Panc1 (cell line): ENCODE measurements at regions not wholly inside any gene's neighbourhood (a gene's known extent, or its start where the extent isn't known, plus 50 kb on each side); places are given as distances from the start of the nearest gene placed in this dataset.
"Not testable (repeated sequence)": the region's sequence is repeated elsewhere in the genome, so short reads cannot be mapped to it uniquely, and the experiment has no call there.

ENCODE experiments used
- ATAC-seq: fragments of 200-7000 bp; cut with Tn5 transposase; 2 replicates; pipeline ENCODE4 v1.9.1; 2020; ENCODE audit warnings: mild to moderate bottlenecking, moderate library complexity
- BruUV-seq: library from RNA; stranded (reverse); fragments of 400-500 nt; replicated peaks from 2 replicates; lab custom pipeline; 2021; lab: Mats Ljungman, UMichigan
- CTCF ChIA-PET: fragments of 300-600 bp; sonication (Branson Sonifier 250); formaldehyde crosslinking; loops from one replicate; lab custom pipeline; 2022; ENCODE audit warnings: antibody characterized with exemption; lab: Charles Lee
- POLR2A ChIA-PET: fragments of 300-600 bp; sonication (Branson Sonifier 250); formaldehyde crosslinking; loops from one replicate; lab custom pipeline; 2022; ENCODE audit warnings: antibody characterized with exemption; lab: Charles Lee
- DNase-seq: peaks from one replicate; pipeline ENCODE4 v3.0.0-alpha.2; 2010; ENCODE audit warnings: low read depth, low spot score
- H3K27ac ChIP-seq: 2 replicates; pipeline ENCODE4 v1.5.1; 2011; ENCODE audit warnings: mild to moderate bottlenecking, low read length, inconsistent platforms
- H3K27me3 ChIP-seq: fragments of 200-500 bp; sonication (Bioruptor generic); 2 replicates; pipeline ENCODE4 v1.6.0; 2014; ENCODE audit warnings: low read length, inconsistent platforms; ENCODE audit not compliant: control insufficient read depth, insufficient read depth
- H3K36me3 ChIP-seq: fragments of 200-500 bp; sonication (Bioruptor generic); 2 replicates; pipeline ENCODE4 v1.5.1; 2014; ENCODE audit warnings: inconsistent platforms, mild to moderate bottlenecking, low read length, moderate library complexity; ENCODE audit not compliant: control insufficient read depth, insufficient read depth
- H3K4me1 ChIP-seq: 2 replicates; pipeline ENCODE4 v1.5.1; 2011; ENCODE audit warnings: inconsistent platforms, mild to moderate bottlenecking, low read length, moderate library complexity; ENCODE audit not compliant: control insufficient read depth, insufficient read depth
- H3K4me3 ChIP-seq, 2 experiments: 2 replicates each; pipeline ENCODE4 v1.5.1; 2011 to 2012; ENCODE audit warnings: low read depth in 2 of 2, low read length in 2 of 2, mild to moderate bottlenecking in 2 of 2, inconsistent platforms in 1 of 2, moderate library complexity in 1 of 2
- H3K9me3 ChIP-seq: fragments of 200-500 bp; sonication (Bioruptor generic); 2 replicates; pipeline ENCODE4 v1.5.1; 2014; ENCODE audit warnings: low read depth, mild to moderate bottlenecking, inconsistent platforms, low read length, moderate library complexity; ENCODE audit not compliant: control insufficient read depth, insufficient read depth
- POLR2AphosphoS5 ChIP-seq: IDR thresholded peaks from 2 replicates; pipeline ENCODE4 v1.6.1; 2012; ENCODE audit warnings: mild to moderate bottlenecking, low read depth, low read length, moderate library complexity
- SIN3A ChIP-seq: IDR thresholded peaks from 2 replicates; pipeline ENCODE4 v1.6.1; 2012; ENCODE audit warnings: low read depth, mild to moderate bottlenecking, low read length, moderate library complexity, borderline replicate concordance; ENCODE audit not compliant: insufficient read depth
- TCF7L2 ChIP-seq: IDR thresholded peaks from 2 replicates; pipeline ENCODE4 v1.6.1; 2011; ENCODE audit warnings: mild to moderate bottlenecking, low read depth, low read length, inconsistent platforms
- in situ Hi-C: cut with HindIII; loops from 2 replicates; pipeline ENCODE4 v1.10.0; 2016; ENCODE audit warnings: low sequenced_read_pairs, low pct_unique_long_range_greater_than_20kb
- intact Hi-C: fragments of 100-400 bp; cut with micrococcal nuclease; formaldehyde crosslinking; loops from one replicate; pipeline ENCODE4 v1.10.0; 2022; ENCODE audit not compliant: unreplicated experiment
- TF ChIP-seq, protein P1 (sequence below): fragments of 450-650 bp; IDR thresholded peaks from 2 replicates; pipeline ENCODE4 v1.5.1; 2017; ENCODE audit warnings: mild to moderate bottlenecking
- TF ChIP-seq, protein P2 (sequence below), 2 experiments: IDR thresholded peaks; 2 replicates each; pipeline ENCODE4 v1.6.1; 2011 to 2012; ENCODE audit warnings: low read depth in 2 of 2, control low read depth in 1 of 2, low read length in 1 of 2, mild to moderate bottlenecking in 1 of 2, moderate library complexity in 1 of 2; ENCODE audit not compliant: insufficient read depth in 1 of 2

DNA sequence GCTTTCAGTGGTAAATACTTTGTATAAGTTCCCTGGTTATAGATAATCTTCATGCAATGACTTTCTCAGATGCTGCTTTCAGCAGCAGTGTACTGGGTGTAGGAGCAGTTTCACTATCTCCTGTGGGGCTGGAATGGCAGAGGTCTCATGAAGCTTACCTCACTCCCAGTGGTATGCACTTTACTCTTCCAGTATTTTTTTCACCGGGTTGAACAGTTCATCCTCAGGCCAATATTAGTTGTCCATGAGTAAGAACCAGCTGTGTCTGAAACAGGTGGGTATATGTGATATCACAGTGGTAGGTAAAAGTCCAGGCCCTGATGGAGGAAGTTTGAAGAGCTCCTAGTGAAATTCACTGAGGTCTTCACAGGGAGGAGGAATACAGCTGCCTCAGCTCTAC, 351.5 kb upstream of the EMCN start:
- Histone ChIP-seq H3K4me3 (no peak overlapping the region), H3K9me3 (no peaks in the 10 kb centered on the region), H3K27me3 (no peaks in the 10 kb centered on the region), H3K27ac (no peak overlapping the region), H3K4me1 (no peaks in the 10 kb centered on the region), H3K36me3 (no peaks in the 10 kb centered on the region)
- no peak for ATAC-seq
- no peak for DNase-seq
- CTCF ChIA-PET, result no interaction called here
- POLR2A ChIA-PET, result no interaction called here
- intact Hi-C loops, result no loop called here
- in situ Hi-C loops, result no loop called here
- no peak for TF ChIP-seq TCF7L2
- TF ChIP-seq, protein P1, sequence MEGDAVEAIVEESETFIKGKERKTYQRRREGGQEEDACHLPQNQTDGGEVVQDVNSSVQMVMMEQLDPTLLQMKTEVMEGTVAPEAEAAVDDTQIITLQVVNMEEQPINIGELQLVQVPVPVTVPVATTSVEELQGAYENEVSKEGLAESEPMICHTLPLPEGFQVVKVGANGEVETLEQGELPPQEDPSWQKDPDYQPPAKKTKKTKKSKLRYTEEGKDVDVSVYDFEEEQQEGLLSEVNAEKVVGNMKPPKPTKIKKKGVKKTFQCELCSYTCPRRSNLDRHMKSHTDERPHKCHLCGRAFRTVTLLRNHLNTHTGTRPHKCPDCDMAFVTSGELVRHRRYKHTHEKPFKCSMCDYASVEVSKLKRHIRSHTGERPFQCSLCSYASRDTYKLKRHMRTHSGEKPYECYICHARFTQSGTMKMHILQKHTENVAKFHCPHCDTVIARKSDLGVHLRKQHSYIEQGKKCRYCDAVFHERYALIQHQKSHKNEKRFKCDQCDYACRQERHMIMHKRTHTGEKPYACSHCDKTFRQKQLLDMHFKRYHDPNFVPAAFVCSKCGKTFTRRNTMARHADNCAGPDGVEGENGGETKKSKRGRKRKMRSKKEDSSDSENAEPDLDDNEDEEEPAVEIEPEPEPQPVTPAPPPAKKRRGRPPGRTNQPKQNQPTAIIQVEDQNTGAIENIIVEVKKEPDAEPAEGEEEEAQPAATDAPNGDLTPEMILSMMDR, result no peak
- TF ChIP-seq SIN3A, result no peak
- TF ChIP-seq, protein P2, sequence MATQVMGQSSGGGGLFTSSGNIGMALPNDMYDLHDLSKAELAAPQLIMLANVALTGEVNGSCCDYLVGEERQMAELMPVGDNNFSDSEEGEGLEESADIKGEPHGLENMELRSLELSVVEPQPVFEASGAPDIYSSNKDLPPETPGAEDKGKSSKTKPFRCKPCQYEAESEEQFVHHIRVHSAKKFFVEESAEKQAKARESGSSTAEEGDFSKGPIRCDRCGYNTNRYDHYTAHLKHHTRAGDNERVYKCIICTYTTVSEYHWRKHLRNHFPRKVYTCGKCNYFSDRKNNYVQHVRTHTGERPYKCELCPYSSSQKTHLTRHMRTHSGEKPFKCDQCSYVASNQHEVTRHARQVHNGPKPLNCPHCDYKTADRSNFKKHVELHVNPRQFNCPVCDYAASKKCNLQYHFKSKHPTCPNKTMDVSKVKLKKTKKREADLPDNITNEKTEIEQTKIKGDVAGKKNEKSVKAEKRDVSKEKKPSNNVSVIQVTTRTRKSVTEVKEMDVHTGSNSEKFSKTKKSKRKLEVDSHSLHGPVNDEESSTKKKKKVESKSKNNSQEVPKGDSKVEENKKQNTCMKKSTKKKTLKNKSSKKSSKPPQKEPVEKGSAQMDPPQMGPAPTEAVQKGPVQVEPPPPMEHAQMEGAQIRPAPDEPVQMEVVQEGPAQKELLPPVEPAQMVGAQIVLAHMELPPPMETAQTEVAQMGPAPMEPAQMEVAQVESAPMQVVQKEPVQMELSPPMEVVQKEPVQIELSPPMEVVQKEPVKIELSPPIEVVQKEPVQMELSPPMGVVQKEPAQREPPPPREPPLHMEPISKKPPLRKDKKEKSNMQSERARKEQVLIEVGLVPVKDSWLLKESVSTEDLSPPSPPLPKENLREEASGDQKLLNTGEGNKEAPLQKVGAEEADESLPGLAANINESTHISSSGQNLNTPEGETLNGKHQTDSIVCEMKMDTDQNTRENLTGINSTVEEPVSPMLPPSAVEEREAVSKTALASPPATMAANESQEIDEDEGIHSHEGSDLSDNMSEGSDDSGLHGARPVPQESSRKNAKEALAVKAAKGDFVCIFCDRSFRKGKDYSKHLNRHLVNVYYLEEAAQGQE (IDR thresholded peaks at IDR 0.05; ENCODE audit: insufficient read depth in 1 of 2, low read depth in 2 of 2, low read length in 1 of 2), result no peak
- no peak for TF ChIP-seq POLR2AphosphoS5
- no TSS peak for BruUV-seq

DNA sequence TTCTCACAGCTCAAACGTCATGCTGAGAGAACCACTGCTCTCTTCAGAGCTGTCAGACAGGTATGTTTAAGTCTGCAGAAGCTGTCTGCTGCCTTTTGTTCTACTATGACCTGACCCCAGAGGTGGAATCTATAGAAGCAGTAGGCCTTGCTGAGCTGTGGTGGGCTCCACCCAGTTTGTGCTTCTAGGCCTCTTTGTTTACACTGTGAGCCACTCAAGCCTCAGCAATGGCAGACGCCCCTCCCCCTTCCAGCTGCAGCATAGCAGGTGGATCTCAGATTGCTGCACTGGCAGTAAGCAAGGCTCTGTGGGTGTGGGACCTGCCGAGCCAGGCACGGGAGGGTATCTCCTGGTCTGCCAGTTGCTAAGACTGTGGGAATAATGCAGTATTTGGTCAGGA, 350.5 kb upstream of the EMCN start:
- DNase-seq, CTCF ChIA-PET, H3K4me3 ChIP-seq, ATAC-seq, BruUV-seq, H3K27ac ChIP-seq, in situ Hi-C loops, intact Hi-C loops, H3K4me1 ChIP-seq, H3K9me3 ChIP-seq, H3K27me3 ChIP-seq, POLR2A ChIA-PET, H3K36me3 ChIP-seq: not testable (repeated sequence)

DNA sequence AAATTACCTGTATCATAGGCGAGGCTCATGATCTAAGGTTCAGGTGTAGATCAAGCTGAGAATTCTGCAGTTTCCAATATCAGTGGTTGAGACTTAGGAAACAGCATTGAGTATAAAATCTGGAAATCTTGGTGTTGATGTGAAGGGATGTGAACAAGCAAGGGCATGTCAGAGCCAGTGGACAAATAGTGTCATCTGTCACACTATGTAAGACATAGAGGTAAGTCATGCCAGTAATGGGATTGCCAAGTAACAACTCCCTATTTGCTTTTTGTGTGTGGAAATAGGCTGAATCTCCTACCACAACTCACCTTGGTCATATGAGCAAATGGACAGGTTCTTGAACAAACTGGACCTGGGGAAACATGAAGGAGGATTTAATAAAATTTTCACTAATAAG, 334.5 kb upstream of the EMCN start:
- ATAC-seq (no peak), DNase-seq (no peak)
- no peak overlapping the region for H3K4me3 ChIP-seq
- H3K9me3 ChIP-seq, result no peaks in the 10 kb centered on the region
- no peak for TF ChIP-seq POLR2AphosphoS5
- TF ChIP-seq, protein P2 (IDR thresholded peaks at IDR 0.05; ENCODE audit: insufficient read depth in 1 of 2, low read depth in 2 of 2, low read length in 1 of 2), result no peak
- intact Hi-C loops, result no loop called here
- ChIA-PET POLR2A (no interaction called here), CTCF (no interaction called here)
- H3K27me3 ChIP-seq, result no peaks in the 10 kb centered on the region
- no TSS peak for BruUV-seq
- no peak overlapping the region for H3K27ac ChIP-seq
- in situ Hi-C loops, result no loop called here
- no peaks in the 10 kb centered on the region for H3K36me3 ChIP-seq
- H3K4me1 ChIP-seq, result no peaks in the 10 kb centered on the region
